ENCODE measurements at regions not wholly inside any gene's neighbourhood (a gene's known extent, or its start where the extent isn't known, plus 50 kb on each side); places are given as distances from the start of the nearest gene placed in this dataset.
A peak's percentile ranks its signal among the peaks of the same experiment; 100 is the strongest.

DNA sequence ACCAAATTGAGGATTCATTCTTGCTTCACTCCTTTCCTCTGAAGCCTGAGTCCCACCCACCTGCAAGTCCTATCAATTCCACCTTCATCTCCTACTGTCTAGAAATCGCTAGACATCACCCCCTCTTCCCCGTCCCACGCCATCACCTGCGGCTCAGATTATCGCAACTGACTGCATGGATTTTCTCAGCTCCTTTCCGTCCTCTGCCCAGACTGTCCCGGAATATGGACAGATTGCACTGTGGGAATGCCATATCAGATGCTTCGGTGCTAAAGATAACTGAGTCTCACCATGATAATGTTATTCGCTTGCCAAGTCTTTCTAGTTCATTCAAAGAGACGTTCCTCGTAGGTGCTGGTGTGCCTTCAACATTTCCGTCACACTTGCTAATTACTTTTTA is 66.4 kb upstream of the USP29 start:
- TF ChIP-seq GATA1 (IDR thresholded peaks at IDR 0.05; ENCODE audit: low read depth, low read length) (no peak), POLR2A (IDR thresholded peaks at IDR 0.05; ENCODE audit: low read length) (no peak)
- no peak for DNase-seq

DNA sequence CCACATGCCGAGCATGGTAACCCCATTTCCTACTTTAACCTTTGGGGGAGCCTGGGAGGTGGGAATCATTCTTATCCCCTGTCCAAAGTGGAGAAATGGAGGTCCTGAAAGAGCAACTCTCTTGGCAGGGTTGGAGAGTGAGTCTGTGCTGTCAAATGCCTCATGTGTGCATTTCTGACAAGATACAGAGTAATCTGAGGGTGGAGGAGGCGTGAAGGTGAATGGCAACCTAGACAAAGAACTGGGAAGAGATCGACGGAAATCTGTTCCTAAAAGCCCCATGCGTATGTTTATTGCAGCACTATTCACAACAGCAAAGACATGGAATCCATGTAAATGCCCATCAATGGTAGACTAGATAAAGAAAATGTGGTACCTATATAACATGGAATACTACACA is 63.8 kb upstream of the USP29 start:
- no peak for DNase-seq
- TF ChIP-seq POLR2A (IDR thresholded peaks at IDR 0.05; ENCODE audit: low read length) (no peak), GATA1 (IDR thresholded peaks at IDR 0.05; ENCODE audit: low read depth, low read length) (no peak)

DNA sequence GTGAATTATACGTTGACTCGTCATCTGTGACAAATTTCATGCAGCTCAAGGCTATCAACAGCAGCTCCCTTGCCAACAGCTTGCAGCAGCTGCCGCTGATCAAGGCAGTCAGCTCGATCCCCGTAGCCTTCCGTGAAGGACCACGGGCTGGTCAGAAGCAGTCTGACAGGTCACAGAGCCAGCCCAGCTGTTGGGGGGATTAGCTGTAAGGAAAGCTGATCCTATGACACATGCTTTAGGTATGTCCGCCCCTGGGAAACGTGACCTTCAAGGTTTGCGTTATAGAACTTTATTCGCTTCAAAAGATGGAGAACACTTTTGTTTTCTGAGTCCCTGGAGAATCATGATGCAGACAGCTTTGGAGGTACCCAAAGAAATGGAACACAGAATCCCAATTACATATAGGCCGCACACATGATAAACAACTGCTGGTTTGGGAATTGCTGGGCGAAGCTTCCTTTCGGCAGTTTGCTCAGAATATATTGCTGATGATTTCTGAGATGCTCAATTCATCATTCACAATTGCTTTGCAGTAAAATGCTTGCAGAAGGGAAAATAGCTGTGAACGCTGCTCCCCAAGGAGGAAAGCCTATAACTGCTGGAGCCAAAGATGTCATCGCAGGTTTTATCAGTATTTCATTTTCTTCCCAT is 62.6 kb upstream of the USP29 start:
- DNase-seq = no peak
- TF ChIP-seq GATA1 (IDR thresholded peaks at IDR 0.05; ENCODE audit: low read depth, low read length) = no peak
- no peak for TF ChIP-seq POLR2A (IDR thresholded peaks at IDR 0.05; ENCODE audit: low read length)

DNA sequence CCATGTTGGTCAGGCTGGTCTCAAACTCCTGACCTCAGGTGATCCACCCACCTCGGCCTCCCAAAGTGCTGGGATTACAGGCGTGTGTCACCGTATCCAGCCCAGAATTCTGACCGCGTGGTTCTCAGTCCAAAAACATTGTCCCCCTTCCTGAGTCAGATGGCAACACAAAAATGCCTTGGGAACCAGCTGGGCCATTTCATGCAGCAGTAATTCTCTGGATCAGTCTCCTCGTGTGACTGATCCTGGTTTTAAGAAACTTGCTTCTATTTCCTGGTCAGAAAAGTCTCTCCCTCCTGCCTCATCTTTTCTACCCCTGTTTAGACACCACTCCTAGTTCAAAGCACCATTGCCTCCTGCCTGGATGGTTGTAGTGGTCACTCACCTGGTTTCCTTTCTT is 60.9 kb upstream of the USP29 start:
- no peak for DNase-seq
- TF ChIP-seq GATA1 (IDR thresholded peaks at IDR 0.05; ENCODE audit: low read depth, low read length) (no peak), POLR2A (IDR thresholded peaks at IDR 0.05; ENCODE audit: low read length) (no peak)

DNA sequence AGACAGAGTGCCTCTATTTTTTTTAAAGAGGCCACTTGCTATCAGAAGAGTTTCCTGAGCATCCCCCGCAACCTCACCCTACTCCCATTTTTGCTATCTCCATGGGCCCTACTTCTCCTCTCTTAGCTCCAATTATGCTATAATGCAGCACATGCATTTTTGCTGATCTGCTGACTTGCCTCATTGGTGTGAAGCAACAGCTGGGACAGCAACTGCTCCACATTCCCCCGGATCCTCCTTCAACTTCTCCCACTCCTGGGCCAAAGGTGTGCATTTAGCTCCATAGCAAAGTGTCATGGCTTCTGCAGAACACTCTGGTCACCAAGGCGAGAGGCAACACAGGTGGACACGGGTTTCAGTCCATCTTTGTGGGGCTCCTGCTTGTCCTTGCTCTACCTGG is 56.7 kb upstream of the USP29 start:
- no peak for DNase-seq
- TF ChIP-seq POLR2A (IDR thresholded peaks at IDR 0.05; ENCODE audit: low read length) (no peak), GATA1 (IDR thresholded peaks at IDR 0.05; ENCODE audit: low read depth, low read length) (no peak)

DNA sequence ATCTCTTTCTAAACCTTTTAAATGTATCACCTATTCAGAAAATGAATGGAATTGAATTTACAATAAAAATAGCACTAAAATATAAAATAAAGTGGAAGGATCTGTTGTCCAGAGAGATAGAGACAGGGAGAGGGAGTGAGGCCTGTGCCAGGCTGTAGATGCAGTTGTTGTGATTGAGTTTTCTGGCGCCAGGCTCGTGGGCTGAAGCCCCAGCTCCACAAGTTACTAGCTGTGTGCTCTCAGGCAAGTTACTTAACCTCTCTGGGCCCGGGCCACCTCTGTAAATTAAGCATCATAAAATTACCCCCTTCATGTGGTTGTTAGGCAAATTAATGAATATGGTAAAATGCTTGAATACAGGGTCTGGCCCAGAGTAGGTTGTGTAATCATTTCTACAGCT is 52.3 kb upstream of the USP29 start:
- DNase-seq = no peak
- TF ChIP-seq GATA1 (IDR thresholded peaks at IDR 0.05; ENCODE audit: low read depth, low read length) (no peak), POLR2A (IDR thresholded peaks at IDR 0.05; ENCODE audit: low read length) (no peak)

DNA sequence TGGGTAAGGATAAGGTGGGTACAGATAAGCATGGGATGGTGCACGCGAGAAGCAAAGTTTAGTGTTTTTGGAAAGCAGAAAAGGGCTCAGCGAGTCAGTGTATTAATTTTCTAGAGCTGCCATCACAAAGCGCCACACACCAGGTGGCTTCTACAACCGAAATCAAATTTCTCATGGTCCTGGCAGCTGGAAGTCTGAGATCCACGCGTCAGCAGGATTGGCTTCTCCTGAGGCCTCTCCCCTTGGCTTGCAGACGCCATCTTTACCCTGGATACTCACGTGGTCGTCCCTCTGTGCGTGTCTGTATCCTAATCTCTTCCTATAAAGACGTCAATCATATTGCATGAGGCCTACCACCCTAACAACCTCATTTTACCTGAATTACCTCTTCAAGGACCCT is 51.5 kb upstream of the USP29 start:
- no peak for DNase-seq
- no peak for TF ChIP-seq POLR2A (IDR thresholded peaks at IDR 0.05; ENCODE audit: low read length)
- TF ChIP-seq GATA1 (IDR thresholded peaks at IDR 0.05; ENCODE audit: low read depth, low read length) = no peak

DNA sequence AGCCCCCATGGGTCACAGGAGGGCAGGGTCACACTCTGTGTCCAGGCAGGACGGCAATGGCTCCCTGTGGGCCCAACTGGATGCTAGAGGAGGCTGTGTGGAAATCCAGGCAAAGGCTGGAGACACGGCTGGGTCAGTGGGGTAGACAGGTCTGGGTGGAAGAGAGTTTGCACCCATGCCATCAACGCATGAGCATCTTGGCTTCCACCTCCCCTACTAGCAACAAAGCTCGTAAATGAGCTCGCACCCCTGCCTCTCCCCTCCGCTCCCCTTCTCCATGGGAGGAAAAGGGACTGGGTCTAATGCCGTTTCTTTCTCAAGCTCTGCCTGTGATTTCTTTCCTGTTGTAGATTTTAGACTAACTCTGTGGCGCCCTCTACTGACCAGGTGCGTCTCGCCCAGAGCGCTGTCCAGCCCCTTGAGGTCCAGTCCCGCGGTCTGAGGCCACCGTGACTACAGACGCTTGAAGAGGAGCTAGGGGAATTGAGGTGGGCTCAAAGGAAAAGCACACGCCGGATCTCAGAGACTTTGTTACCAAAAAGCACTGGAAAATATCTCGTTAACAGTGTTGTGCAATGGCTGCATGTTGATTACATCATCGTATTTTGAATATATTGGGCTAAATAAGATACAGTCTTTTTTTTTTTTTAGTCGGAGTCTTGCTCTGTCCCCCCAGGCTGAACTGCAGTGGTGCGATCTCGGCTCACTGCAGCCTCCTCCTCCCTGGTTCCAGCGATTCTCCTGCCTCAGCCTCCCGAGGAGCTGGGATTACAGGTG is 50.7 kb upstream of the USP29 start:
- no peak for TF ChIP-seq GATA1 (IDR thresholded peaks at IDR 0.05; ENCODE audit: low read depth, low read length)
- no peak for TF ChIP-seq POLR2A (IDR thresholded peaks at IDR 0.05; ENCODE audit: low read length)

More for the DNA sequence above, 50.7 kb upstream of the USP29 start:
- peak in 1 of 2 experiments; percentile 2 for DNase-seq

Measured in erythroblast (primary cell).